Coronary artery (tissue), 2 donors: ENCODE measurements at regions not wholly inside any gene's neighbourhood (a gene's known extent, or its start where the extent isn't known, plus 50 kb on each side); places are given as distances from the start of the nearest gene placed in this dataset.

ENCODE experiments used
- DNase-seq: peaks from one replicate; pipeline ENCODE4 v3.0.0-alpha.2; 2017; ENCODE audit warnings: low spot score
- H3K27ac ChIP-seq, 2 donors: fragments of 200-600 bp; sonication (generic); one replicate each; pipeline ENCODE4 v1.5.1; 2016 to 2019
- H3K4me3 ChIP-seq: fragments of 200-600 bp; sonication (generic); 2 replicates; pipeline ENCODE4 v1.5.1; 2016; ENCODE audit warnings: mild to moderate bottlenecking, moderate library complexity
- TF ChIP-seq, protein P1 (sequence below): fragments of 200-600 bp; sonication (generic); IDR thresholded peaks from one replicate; pipeline ENCODE4 v1.5.1; 2019; ENCODE audit warnings: antibody characterized with exemption

DNA sequence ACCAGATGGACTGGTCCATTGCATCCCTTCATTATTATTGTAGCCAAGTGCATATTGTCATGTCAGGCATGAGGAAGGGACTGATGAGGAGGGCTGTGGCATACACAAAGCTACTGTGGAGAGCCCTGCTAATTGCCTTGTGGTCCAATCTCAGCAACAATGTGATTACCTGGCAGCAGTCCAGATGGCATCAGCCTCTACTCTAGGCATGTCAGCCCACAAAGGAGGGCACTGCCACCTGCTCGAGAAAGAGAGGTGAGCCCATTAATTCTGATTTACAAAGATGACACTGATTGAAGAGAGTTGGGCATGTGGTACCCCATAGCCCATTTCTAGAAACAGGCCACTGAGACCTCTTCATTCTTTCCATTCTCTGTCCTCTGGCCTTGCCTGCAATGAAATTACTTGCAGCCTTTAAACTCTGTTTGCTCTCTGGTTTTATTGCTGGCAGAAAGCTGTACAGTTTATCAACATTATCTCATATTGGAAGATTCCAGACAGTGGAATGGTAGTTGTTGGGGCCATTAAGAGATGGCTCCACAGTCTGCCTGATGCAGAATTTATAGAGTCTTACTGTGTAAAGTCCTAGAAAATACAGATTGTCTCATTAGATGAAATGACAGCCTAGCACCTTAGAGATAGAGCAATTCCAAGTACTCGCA is 307.7 kb downstream of the ARPP21 start:
- Histone ChIP-seq H3K4me3 (no peak overlapping the region), H3K27ac (no peak overlapping the region)
- DNase-seq: no peak
- TF ChIP-seq, protein P1, sequence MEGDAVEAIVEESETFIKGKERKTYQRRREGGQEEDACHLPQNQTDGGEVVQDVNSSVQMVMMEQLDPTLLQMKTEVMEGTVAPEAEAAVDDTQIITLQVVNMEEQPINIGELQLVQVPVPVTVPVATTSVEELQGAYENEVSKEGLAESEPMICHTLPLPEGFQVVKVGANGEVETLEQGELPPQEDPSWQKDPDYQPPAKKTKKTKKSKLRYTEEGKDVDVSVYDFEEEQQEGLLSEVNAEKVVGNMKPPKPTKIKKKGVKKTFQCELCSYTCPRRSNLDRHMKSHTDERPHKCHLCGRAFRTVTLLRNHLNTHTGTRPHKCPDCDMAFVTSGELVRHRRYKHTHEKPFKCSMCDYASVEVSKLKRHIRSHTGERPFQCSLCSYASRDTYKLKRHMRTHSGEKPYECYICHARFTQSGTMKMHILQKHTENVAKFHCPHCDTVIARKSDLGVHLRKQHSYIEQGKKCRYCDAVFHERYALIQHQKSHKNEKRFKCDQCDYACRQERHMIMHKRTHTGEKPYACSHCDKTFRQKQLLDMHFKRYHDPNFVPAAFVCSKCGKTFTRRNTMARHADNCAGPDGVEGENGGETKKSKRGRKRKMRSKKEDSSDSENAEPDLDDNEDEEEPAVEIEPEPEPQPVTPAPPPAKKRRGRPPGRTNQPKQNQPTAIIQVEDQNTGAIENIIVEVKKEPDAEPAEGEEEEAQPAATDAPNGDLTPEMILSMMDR: no peak

DNA sequence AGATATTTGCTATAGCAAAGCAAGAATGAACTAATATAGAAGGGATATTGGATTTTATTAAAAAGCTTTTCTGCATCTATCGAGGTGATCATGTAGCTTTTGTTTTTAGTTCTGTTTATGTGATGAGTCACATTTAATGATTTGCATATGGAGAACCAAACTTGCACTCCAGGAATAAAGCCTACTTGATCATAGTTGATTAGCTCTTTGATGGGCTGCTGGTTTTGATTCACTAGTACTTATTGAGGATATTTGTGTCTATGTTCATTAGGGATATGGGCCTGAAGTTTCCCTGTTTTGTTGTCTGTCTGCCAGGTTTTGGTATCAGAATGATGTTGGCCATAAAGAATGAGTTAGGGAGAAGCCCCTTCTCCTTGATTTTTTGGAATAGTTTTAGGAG is 310.7 kb downstream of the ARPP21 start:
- DNase-seq: no peak
- no peak overlapping the region for H3K27ac ChIP-seq
- TF ChIP-seq, protein P1: no peak
- no peak overlapping the region for H3K4me3 ChIP-seq

DNA sequence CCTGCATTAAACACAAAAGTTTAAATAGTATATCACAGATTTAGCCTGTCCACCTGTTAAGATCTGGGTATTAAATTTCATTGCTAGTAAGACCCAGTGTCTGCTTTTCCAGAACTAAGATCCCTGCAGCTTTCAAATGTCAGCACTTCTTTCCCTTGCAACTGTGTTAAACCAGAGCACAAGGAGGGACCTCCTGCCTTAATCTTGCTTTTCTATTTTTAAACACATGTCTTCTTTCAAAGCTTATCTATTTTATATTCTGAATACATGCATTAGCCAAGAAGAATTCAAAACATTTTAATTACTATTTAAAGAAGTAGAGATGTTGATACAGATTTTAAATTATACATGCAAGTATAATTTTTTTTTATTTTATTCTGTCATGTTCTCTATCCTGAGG is 315.1 kb downstream of the ARPP21 start:
- Histone ChIP-seq H3K4me3 (no peak overlapping the region), H3K27ac (no peak overlapping the region)
- no peak for DNase-seq
- TF ChIP-seq, protein P1: no peak

DNA sequence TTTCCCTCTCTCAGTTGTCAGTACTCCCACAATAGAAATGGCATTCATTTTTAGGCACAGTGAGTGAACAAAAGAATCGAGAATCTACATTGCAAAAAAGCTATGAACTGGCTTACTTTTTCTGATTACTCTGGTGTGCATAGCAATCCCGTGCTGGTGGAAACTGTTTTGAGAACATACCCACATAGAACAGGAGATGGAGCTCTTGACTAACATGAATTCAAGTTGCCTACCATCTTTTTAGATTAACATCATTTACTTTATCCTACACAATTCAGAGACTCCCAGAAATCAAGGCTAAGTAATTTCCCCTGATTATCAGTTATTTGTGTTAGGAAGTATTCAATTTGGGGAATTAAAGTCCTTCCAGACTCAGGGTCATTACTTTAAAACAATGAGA is 326.6 kb downstream of the ARPP21 start:
- Histone ChIP-seq H3K4me3 (no peak overlapping the region), H3K27ac (no peak overlapping the region)
- DNase-seq: no peak
- TF ChIP-seq, protein P1: peak; percentile 33

DNA sequence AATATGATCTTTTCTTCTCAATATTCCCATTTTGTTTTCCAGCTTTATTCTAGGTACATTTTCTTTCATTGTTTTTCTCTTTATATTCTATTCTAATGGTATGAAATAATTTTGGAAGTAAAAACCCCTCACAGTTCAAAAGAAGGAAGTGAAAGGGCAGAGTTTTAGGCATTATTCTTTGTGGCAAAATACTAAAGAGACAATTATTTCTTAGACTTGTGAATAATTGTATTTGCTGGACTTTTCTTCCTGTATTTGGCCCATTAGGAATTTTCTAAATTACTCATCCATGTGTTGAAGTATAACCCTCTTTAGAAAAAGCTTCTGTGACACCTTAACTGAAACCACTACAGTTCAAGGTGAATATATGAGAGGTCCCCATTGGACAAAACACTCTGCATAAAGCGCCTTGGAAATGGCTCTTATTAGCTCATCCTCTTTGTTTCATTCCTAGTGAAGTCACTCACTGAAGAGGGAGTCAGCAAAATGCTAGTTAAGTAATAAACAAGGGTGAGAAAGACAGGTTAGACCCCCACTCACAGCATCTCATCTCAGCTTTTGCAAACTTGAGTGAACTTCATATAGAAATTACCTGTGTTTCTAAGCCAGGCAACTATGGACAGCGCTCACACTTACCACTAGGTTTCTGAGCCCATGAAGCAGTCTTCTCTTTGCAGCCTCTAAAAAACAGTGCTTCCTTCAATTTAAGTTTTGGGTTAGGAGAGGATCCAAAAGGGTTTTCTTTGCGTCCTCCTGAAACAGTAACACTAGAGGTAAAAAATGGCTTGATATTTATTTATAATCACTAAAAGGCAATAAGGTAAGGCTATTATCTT is 327.5 kb downstream of the ARPP21 start:
- Histone ChIP-seq H3K27ac (no peak overlapping the region), H3K4me3 (no peak overlapping the region)
- DNase-seq: no peak
- TF ChIP-seq, protein P1: no peak

DNA sequence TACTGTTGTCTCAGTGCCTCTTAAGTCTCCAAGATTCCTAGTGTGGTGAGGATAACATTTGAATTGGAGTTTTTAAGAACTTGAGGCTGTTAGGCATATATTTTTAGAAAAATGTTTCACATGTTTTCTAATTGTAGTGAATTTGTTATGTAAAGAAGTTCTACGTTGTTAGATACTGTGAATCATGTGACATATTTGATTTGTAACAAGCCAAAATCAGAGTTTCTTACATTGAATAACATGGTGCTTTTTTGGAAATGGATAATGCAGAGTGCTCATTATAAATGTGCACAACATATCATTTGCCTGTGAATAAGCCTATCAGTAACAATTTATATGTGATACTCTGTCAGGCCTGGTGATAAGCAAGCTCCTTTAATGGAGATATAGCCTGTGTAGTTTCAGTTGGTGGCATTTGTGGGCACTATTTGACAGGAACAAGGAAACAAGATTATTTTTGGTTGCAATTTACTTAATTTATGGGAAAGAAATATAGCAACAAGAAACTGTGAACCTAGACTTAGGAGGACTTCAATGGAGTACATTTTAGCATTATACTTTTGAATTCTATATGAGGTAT is 328.8 kb downstream of the ARPP21 start:
- no peak overlapping the region for H3K27ac ChIP-seq
- TF ChIP-seq, protein P1: no peak
- no peak overlapping the region for H3K4me3 ChIP-seq
- DNase-seq: no peak
